IMR-90 (cell line): ENCODE measurements at regions not wholly inside any gene's neighbourhood (a gene's known extent, or its start where the extent isn't known, plus 50 kb on each side); places are given as distances from the start of the nearest gene placed in this dataset.

ENCODE experiments used
- ATAC-seq: fragments of 200-7000 bp; cut with Tn5 transposase; 2 replicates; pipeline ENCODE4 v1.9.1; 2020; ENCODE audit warnings: low read depth, mild to moderate bottlenecking, moderate library complexity
- BruUV-seq: library from RNA; stranded (reverse); fragments of 400-500 nt; replicated peaks from 2 replicates; lab custom pipeline; 2021; lab: Mats Ljungman, UMichigan
- CTCF ChIA-PET: fragments of 300-600 bp; formaldehyde crosslinking; extraction: SDS; loops from one replicate; lab custom pipeline; 2021; ENCODE audit warnings: antibody characterized with exemption; lab: Yijun Ruan, JAX
- POLR2A ChIA-PET: fragments of 300-600 bp; sonication (Branson Sonifier 250); formaldehyde crosslinking; loops from one replicate; lab custom pipeline; 2022; ENCODE audit warnings: antibody characterized with exemption; ENCODE audit not compliant: unreplicated experiment; lab: Charles Lee
- DNase-seq: peaks from one replicate; pipeline ENCODE4 v3.0.0; 2013
- H2AFZ ChIP-seq: replicated peaks from 2 replicates; pipeline ENCODE3; 2013; ENCODE audit warnings: low read length, mild to moderate bottlenecking; ENCODE audit not compliant: poor library complexity
- H2AK5ac ChIP-seq: 2 replicates; pipeline ENCODE4 v1.6.1; 2013; ENCODE audit warnings: low read depth, low read length, inconsistent platforms
- H2AK9ac ChIP-seq: replicated peaks from 2 replicates; pipeline ENCODE3; 2013; ENCODE audit warnings: mild to moderate bottlenecking, low read depth, low read length, moderate library complexity; ENCODE audit not compliant: poor library complexity
- H2BK120ac ChIP-seq: 2 replicates; pipeline ENCODE4 v1.6.1; 2013; ENCODE audit warnings: low read depth, low read length, inconsistent platforms
- H2BK15ac ChIP-seq: 3 replicates; pipeline ENCODE4 v1.6.1; 2013; ENCODE audit warnings: low read depth, low read length, inconsistent platforms
- H2BK20ac ChIP-seq: 2 replicates; pipeline ENCODE4 v1.6.1; 2013; ENCODE audit warnings: low read depth, mild to moderate bottlenecking, inconsistent platforms, low read length, moderate library complexity
- H2BK5ac ChIP-seq: 2 replicates; pipeline ENCODE4 v1.6.1; 2013; ENCODE audit warnings: mild to moderate bottlenecking, low read depth, low read length, inconsistent platforms; ENCODE audit not compliant: poor library complexity, severe bottlenecking
- H3K14ac ChIP-seq: replicated peaks from 2 replicates; pipeline ENCODE4 v1.6.1; 2013; ENCODE audit warnings: low read depth, low read length, inconsistent platforms
- H3K18ac ChIP-seq: 2 replicates; pipeline ENCODE4 v1.6.1; 2013; ENCODE audit warnings: low read depth, low read length, control low read depth
- H3K23ac ChIP-seq: 2 replicates; pipeline ENCODE4 v1.6.1; 2013; ENCODE audit warnings: low read depth, low read length, inconsistent platforms
- H3K27ac ChIP-seq: 2 replicates; pipeline ENCODE4 v1.5.1; 2013; ENCODE audit warnings: mild to moderate bottlenecking, control low read depth, low read length; ENCODE audit not compliant: insufficient read depth
- H3K27me3 ChIP-seq: 2 replicates; pipeline ENCODE4 v1.6.1; 2013; ENCODE audit warnings: low read length; ENCODE audit not compliant: control insufficient read depth, insufficient read depth
- H3K36me3 ChIP-seq: 2 replicates; pipeline ENCODE4 v1.6.1; 2013; ENCODE audit warnings: low read length, mixed read lengths; ENCODE audit not compliant: control insufficient read depth, insufficient read depth
- H3K4ac ChIP-seq: 2 replicates; pipeline ENCODE4 v1.6.1; 2013; ENCODE audit warnings: low read depth, low read length, inconsistent platforms
- H3K4me1 ChIP-seq: 2 replicates; pipeline ENCODE4 v1.6.1; 2013; ENCODE audit warnings: low read length, mixed read lengths; ENCODE audit not compliant: control insufficient read depth, insufficient read depth
- H3K4me2 ChIP-seq: 2 replicates; pipeline ENCODE4 v1.6.1; 2013; ENCODE audit warnings: low read depth, mild to moderate bottlenecking, control low read depth, low read length, moderate library complexity
- H3K4me3 ChIP-seq: 2 replicates; pipeline ENCODE4 v1.5.1; 2013; ENCODE audit warnings: low read depth, mild to moderate bottlenecking, control low read depth, low read length, moderate library complexity; ENCODE audit not compliant: insufficient read depth
- H3K56ac ChIP-seq: 2 replicates; pipeline ENCODE4 v1.6.1; 2013; ENCODE audit warnings: low read length, inconsistent platforms; ENCODE audit not compliant: insufficient read depth; ENCODE audit errors: extremely low read depth
- H3K79me1 ChIP-seq, 2 experiments: 2 replicates each; pipeline ENCODE4 v1.6.1; 2013; ENCODE audit warnings: low read length in 2 of 2, inconsistent platforms in 1 of 2, low read depth in 1 of 2
- H3K9ac ChIP-seq: 2 replicates; pipeline ENCODE4 v1.6.1; 2013; ENCODE audit warnings: low read depth, low read length, control low read depth
- H3K9me1 ChIP-seq: 2 replicates; pipeline ENCODE4 v1.6.1; 2013; ENCODE audit warnings: low read length, inconsistent platforms; ENCODE audit not compliant: insufficient read depth
- H3K9me3 ChIP-seq: 2 replicates; pipeline ENCODE4 v1.6.1; 2013; ENCODE audit warnings: low read length; ENCODE audit not compliant: control insufficient read depth, insufficient read depth
- H4K20me1 ChIP-seq: 2 replicates; pipeline ENCODE4 v1.6.1; 2013; ENCODE audit warnings: low read length, inconsistent platforms; ENCODE audit not compliant: insufficient read depth
- H4K5ac ChIP-seq: 2 replicates; pipeline ENCODE4 v1.6.1; 2013; ENCODE audit warnings: mild to moderate bottlenecking, low read depth, low read length, control low read depth
- H4K8ac ChIP-seq, 2 experiments: 2 replicates each; pipeline ENCODE4 v1.6.1; 2013; ENCODE audit warnings: low read depth in 2 of 2, low read length in 2 of 2, control low read depth in 1 of 2, inconsistent platforms in 1 of 2
- H4K91ac ChIP-seq: 2 replicates; pipeline ENCODE4 v1.6.1; 2013; ENCODE audit warnings: low read depth, low read length, inconsistent platforms; ENCODE audit not compliant: insufficient read depth
- BHLHE40 ChIP-seq: fragments of 150-350 bp; IDR thresholded peaks from 2 replicates; pipeline ENCODE4 v1.6.1; 2016; ENCODE audit warnings: mild to moderate bottlenecking, low read depth, low read length
- CEBPB ChIP-seq: IDR thresholded peaks from 2 replicates; pipeline ENCODE4 v1.6.1; 2012; ENCODE audit warnings: low read depth, low read length, improper control_type of control experiment
- CHD1 ChIP-seq: IDR thresholded peaks from 2 replicates; pipeline ENCODE4 v1.6.1; 2012; ENCODE audit warnings: low read depth, low read length, improper control_type of control experiment
- CTCF ChIP-seq: conservative IDR thresholded peaks from 2 replicates; pipeline ENCODE4 v1.5.1; 2012; ENCODE audit warnings: mild to moderate bottlenecking, low read depth, low read length, improper control_type of control experiment
- ELK1 ChIP-seq: fragments of 150-350 bp; IDR thresholded peaks from 2 replicates; pipeline ENCODE4 v1.6.1; 2016; ENCODE audit warnings: low read depth, mild to moderate bottlenecking, low read length, moderate library complexity, borderline replicate concordance
- FOS ChIP-seq: fragments of 150-350 bp; IDR thresholded peaks from 2 replicates; pipeline ENCODE4 v1.6.1; 2016; ENCODE audit warnings: low read depth, low read length
- MAFK ChIP-seq: IDR thresholded peaks from 2 replicates; pipeline ENCODE4 v1.6.1; 2012; ENCODE audit warnings: low read depth, low read length, improper control_type of control experiment
- MAZ ChIP-seq: IDR thresholded peaks from 2 replicates; pipeline ENCODE4 v1.6.1; 2012; ENCODE audit warnings: low read depth, mild to moderate bottlenecking, low read length, improper control_type of control experiment, moderate library complexity, borderline replicate concordance
- MXI1 ChIP-seq: IDR thresholded peaks from 2 replicates; pipeline ENCODE4 v1.6.1; 2012; ENCODE audit warnings: low read depth, mild to moderate bottlenecking, low read length, moderate library complexity, borderline replicate concordance
- NFE2L2 ChIP-seq: fragments of 150-350 bp; IDR thresholded peaks from 2 replicates; pipeline ENCODE4 v1.6.1; 2016; ENCODE audit warnings: low read depth, mild to moderate bottlenecking, low read length
- POLR2A ChIP-seq: IDR thresholded peaks from 2 replicates; pipeline ENCODE4 v1.6.1; 2012; ENCODE audit warnings: mild to moderate bottlenecking, low read depth, low read length
- RAD21 ChIP-seq: IDR thresholded peaks from 2 replicates; pipeline ENCODE4 v1.6.1; 2012; ENCODE audit warnings: low read length, improper control_type of control experiment
- RCOR1 ChIP-seq: IDR thresholded peaks from 2 replicates; pipeline ENCODE4 v1.6.1; 2012; ENCODE audit warnings: mild to moderate bottlenecking, low read length, improper control_type of control experiment; ENCODE audit not compliant: insufficient replicate concordance
- RFX5 ChIP-seq: IDR thresholded peaks from 2 replicates; pipeline ENCODE4 v1.8.0; 2012; ENCODE audit warnings: low read depth, mild to moderate bottlenecking, low read length, moderate library complexity
- SMC3 ChIP-seq: fragments of 150-350 bp; IDR thresholded peaks from 2 replicates; pipeline ENCODE4 v1.6.1; 2016; ENCODE audit warnings: low read depth, mild to moderate bottlenecking, antibody characterized with exemption, low read length, moderate library complexity
- USF2 ChIP-seq: fragments of 150-350 bp; IDR thresholded peaks from 2 replicates; pipeline ENCODE4 v1.6.1; 2017; ENCODE audit warnings: mild to moderate bottlenecking, antibody characterized with exemption, low read length, low read depth
- WGBS, 2 experiments: methylation state at CpG; one replicate each; pipeline versions ENCODE4 v1.1.5 to v1.1.7; 2013; ENCODE audit warnings: missing lambda C conversion rate in 2 of 2; ENCODE audit not compliant: insufficient read length in 1 of 2; ENCODE audit errors: extremely low coverage in 2 of 2; 5-methylcytosine and 5-hydroxymethylcytosine counted together
- dilution Hi-C: fragments of 300-500 bp; cut with HindIII; formaldehyde crosslinking; loops from one replicate; pipeline ENCODE4 v1.14.3; 2018; ENCODE audit warnings: low sequenced_read_pairs; ENCODE audit not compliant: unreplicated experiment
- in situ Hi-C: fragments of 300-500 bp; cut with MboI; formaldehyde crosslinking; loops from 3 replicates; pipeline ENCODE4 v1.14.3; 2019; ENCODE audit warnings: low sequenced_read_pairs, inconsistent platforms, mixed read lengths
- intact Hi-C: fragments of 100-400 bp; cut with micrococcal nuclease; formaldehyde crosslinking; loops from 2 replicates; pipeline ENCODE4 v1.10.0; 2022

- H3K18ac ChIP-seq: no peak overlapping the region
- no CpG with 5 or more reads among the region's 1 CpG for WGBS, 2 experiments
- dilution Hi-C loops (no loop called here), in situ Hi-C loops (no loop called here), intact Hi-C loops (no loop called here)
- no peak overlapping the region for H2AFZ ChIP-seq
- ATAC-seq: no peak
- no peak overlapping the region for H2BK5ac ChIP-seq
- BruUV-seq: no TSS peak
- no peak for DNase-seq
- H3K4me2 ChIP-seq: no peak overlapping the region
- no peak overlapping the region for H3K9ac ChIP-seq
- no peaks in the 10 kb centered on the region for H3K9me1 ChIP-seq
- no peak overlapping the region for H2BK20ac ChIP-seq
- no peak overlapping the region for H3K4me3 ChIP-seq
- no peaks in the 10 kb centered on the region for H3K36me3 ChIP-seq
- H2BK15ac ChIP-seq: no peak overlapping the region
- no peak overlapping the region for H4K91ac ChIP-seq
- H2AK9ac ChIP-seq: no peak overlapping the region
- H3K4me1 ChIP-seq: no peaks in the 10 kb centered on the region
- H3K23ac ChIP-seq: no peak overlapping the region
- no peak overlapping the region for H4K8ac ChIP-seq
- H4K5ac ChIP-seq: no peak overlapping the region
- no peaks in the 10 kb centered on the region for H4K20me1 ChIP-seq
- no peaks in the 10 kb centered on the region for H3K27me3 ChIP-seq
- CTCF ChIA-PET: no interaction called here
- no peak overlapping the region for H2AK5ac ChIP-seq
- H3K4ac ChIP-seq: no peak overlapping the region
- no peaks in the 10 kb centered on the region for H3K79me1 ChIP-seq
- POLR2A ChIA-PET: no interaction called here
- H2BK120ac ChIP-seq: no peak overlapping the region
- no peak overlapping the region for H3K27ac ChIP-seq
- TF ChIP-seq USF2 (no peak), MAZ (no peak), ELK1 (no peak), NFE2L2 (no peak), RFX5 (no peak), MXI1 (no peak), RCOR1 (no peak), RAD21 (no peak), CTCF (no peak), POLR2A (no peak), FOS (no peak), CEBPB (no peak), SMC3 (no peak), BHLHE40 (no peak), CHD1 (no peak), MAFK (no peak)
- no peaks in the 10 kb centered on the region for H3K9me3 ChIP-seq
- H3K14ac ChIP-seq: no peak overlapping the region
- no peak overlapping the region for H3K56ac ChIP-seq
Measured at GRCh38 chr6:104614394-104614793, 245.3 kb downstream of the HACE1 start.
